ENCODE measurements at regions not wholly inside any gene's neighbourhood (a gene's known extent, or its start where the extent isn't known, plus 50 kb on each side); places are given as distances from the start of the nearest gene placed in this dataset.

- TF ChIP-seq, protein P1, sequence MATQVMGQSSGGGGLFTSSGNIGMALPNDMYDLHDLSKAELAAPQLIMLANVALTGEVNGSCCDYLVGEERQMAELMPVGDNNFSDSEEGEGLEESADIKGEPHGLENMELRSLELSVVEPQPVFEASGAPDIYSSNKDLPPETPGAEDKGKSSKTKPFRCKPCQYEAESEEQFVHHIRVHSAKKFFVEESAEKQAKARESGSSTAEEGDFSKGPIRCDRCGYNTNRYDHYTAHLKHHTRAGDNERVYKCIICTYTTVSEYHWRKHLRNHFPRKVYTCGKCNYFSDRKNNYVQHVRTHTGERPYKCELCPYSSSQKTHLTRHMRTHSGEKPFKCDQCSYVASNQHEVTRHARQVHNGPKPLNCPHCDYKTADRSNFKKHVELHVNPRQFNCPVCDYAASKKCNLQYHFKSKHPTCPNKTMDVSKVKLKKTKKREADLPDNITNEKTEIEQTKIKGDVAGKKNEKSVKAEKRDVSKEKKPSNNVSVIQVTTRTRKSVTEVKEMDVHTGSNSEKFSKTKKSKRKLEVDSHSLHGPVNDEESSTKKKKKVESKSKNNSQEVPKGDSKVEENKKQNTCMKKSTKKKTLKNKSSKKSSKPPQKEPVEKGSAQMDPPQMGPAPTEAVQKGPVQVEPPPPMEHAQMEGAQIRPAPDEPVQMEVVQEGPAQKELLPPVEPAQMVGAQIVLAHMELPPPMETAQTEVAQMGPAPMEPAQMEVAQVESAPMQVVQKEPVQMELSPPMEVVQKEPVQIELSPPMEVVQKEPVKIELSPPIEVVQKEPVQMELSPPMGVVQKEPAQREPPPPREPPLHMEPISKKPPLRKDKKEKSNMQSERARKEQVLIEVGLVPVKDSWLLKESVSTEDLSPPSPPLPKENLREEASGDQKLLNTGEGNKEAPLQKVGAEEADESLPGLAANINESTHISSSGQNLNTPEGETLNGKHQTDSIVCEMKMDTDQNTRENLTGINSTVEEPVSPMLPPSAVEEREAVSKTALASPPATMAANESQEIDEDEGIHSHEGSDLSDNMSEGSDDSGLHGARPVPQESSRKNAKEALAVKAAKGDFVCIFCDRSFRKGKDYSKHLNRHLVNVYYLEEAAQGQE (IDR thresholded peaks at IDR 0.05; ENCODE audit: borderline replicate concordance), result no peak
- TF ChIP-seq, protein P1 (CRISPR knock-in tag; IDR thresholded peaks at IDR 0.05; ENCODE audit: low read depth), result no peak
- TF ChIP-seq FOSL1 (tag; conservative IDR thresholded peaks at IDR 0.05), result no peak
- no peak for TF ChIP-seq CTCF (IDR thresholded peaks at IDR 0.05 in 2 of 3, conservative IDR thresholded peaks at IDR 0.05 in 1 of 3; ENCODE audit: insufficient read depth in 2 of 3, low read depth in 1 of 3, low read length in 3 of 3)
- TF ChIP-seq TAF1 (IDR thresholded peaks at IDR 0.05; ENCODE audit: control insufficient read depth, extremely low read depth, insufficient read depth, low read length, severe bottlenecking), result no peak
- TF ChIP-seq JUND (IDR thresholded peaks at IDR 0.05; ENCODE audit: borderline replicate concordance, low read depth, low read length), result no peak
- TF ChIP-seq JUND (tag; IDR thresholded peaks at IDR 0.05; ENCODE audit: borderline replicate concordance, low read depth, low read length), result no peak
- TF ChIP-seq NKRF (IDR thresholded peaks at IDR 0.05; ENCODE audit: borderline replicate concordance), result no peak
- TF ChIP-seq MEF2A (IDR thresholded peaks at IDR 0.05; ENCODE audit: control insufficient read depth, low read depth, low read length), result no peak
- TF ChIP-seq HOXB6 (CRISPR knock-in tag; IDR thresholded peaks at IDR 0.05; ENCODE audit: borderline replicate concordance), result no peak
- no peak for TF ChIP-seq BACH1 (tag; IDR thresholded peaks at IDR 0.05)
These were observed 199.1 kb downstream of the SI start for GRCh38 chr3:164879201-164879600.
